IPS-NIHi7 (cell line): ENCODE measurements at regions not wholly inside any gene's neighbourhood (a gene's known extent, or its start where the extent isn't known, plus 50 kb on each side); places are given as distances from the start of the nearest gene placed in this dataset.
"Not testable (repeated sequence)": the region's sequence is repeated elsewhere in the genome, so short reads cannot be mapped to it uniquely, and the experiment has no call there.

Experiments used
- DNase-seq: peaks from one replicate; pipeline ENCODE4 v3.0.0; 2012; ENCODE audit warnings: mixed read lengths; ENCODE audit errors: extremely low spot score

GRCh38 chr4:12459126-12459525 lies 1025.0 kb downstream of the RAB28 start:
- no peak for DNase-seq

GRCh38 chr4:12458621-12459020 lies 1025.5 kb downstream of the RAB28 start:
- no peak for DNase-seq

GRCh38 chr4:12452291-12452690 lies 1023.6 kb upstream of the HS3ST1 start:
- DNase-seq, result no peak

- no peak for DNase-seq
Measured at GRCh38 chr4:12447451-12447850, 1018.8 kb upstream of the HS3ST1 start.

GRCh38 chr4:12446657-12447185 lies 1018.0 kb upstream of the HS3ST1 start:
- DNase-seq, result no peak

GRCh38 chr4:12446256-12446655 lies 1017.6 kb upstream of the HS3ST1 start:
- no peak for DNase-seq

- DNase-seq, result no peak
Measured at GRCh38 chr4:12445711-12446235, 1017.1 kb upstream of the HS3ST1 start.

- DNase-seq, result no peak
Measured at GRCh38 chr4:12439633-12440305, 1011.1 kb upstream of the HS3ST1 start.

- not testable (repeated sequence) for DNase-seq
Measured at GRCh38 chr4:12431259-12431658, 1002.6 kb upstream of the HS3ST1 start.

- DNase-seq, result no peak
Measured at GRCh38 chr4:12421364-12421763, 992.7 kb upstream of the HS3ST1 start.

GRCh38 chr4:12416755-12417154 lies 988.1 kb upstream of the HS3ST1 start:
- DNase-seq, result no peak

GRCh38 chr4:12414181-12414812 lies 985.6 kb upstream of the HS3ST1 start:
- DNase-seq, result no peak

GRCh38 chr4:12411072-12411471 lies 982.4 kb upstream of the HS3ST1 start:
- DNase-seq, result no peak

GRCh38 chr4:12409507-12410190 lies 981.0 kb upstream of the HS3ST1 start:
- no peak for DNase-seq

- no peak for DNase-seq
Measured at GRCh38 chr4:12408364-12408763, 979.7 kb upstream of the HS3ST1 start.

GRCh38 chr4:12403175-12403574 lies 974.5 kb upstream of the HS3ST1 start:
- DNase-seq, result no peak

- no peak for DNase-seq
Measured at GRCh38 chr4:12399781-12400180, 971.1 kb upstream of the HS3ST1 start.

GRCh38 chr4:12393631-12394262 lies 965.1 kb upstream of the HS3ST1 start:
- no peak for DNase-seq

GRCh38 chr4:12389604-12390003 lies 960.9 kb upstream of the HS3ST1 start:
- no peak for DNase-seq

GRCh38 chr4:12382567-12382966 lies 953.9 kb upstream of the HS3ST1 start:
- DNase-seq, result no peak

GRCh38 chr4:12379191-12379590 lies 950.5 kb upstream of the HS3ST1 start:
- no peak for DNase-seq

GRCh38 chr4:12375805-12376204 lies 947.1 kb upstream of the HS3ST1 start:
- no peak for DNase-seq
